ENCODE measurements at regions not wholly inside any gene's neighbourhood (a gene's known extent, or its start where the extent isn't known, plus 50 kb on each side); places are given as distances from the start of the nearest gene placed in this dataset.
"Not testable (repeated sequence)": the region's sequence is repeated elsewhere in the genome, so short reads cannot be mapped to it uniquely, and the experiment has no call there.

- H3K9ac ChIP-seq (ENCODE audit: low read depth in 1 of 2, low read length in 2 of 2), result no peak overlapping the region
- H3K27ac ChIP-seq (ENCODE audit: low read depth in 2 of 2, low read length in 2 of 2), result no peak overlapping the region
- no peaks in the 10 kb centered on the region for H3K36me3 ChIP-seq (ENCODE audit: control insufficient read depth in 2 of 2, insufficient read depth in 2 of 2, low read length in 2 of 2)
- H3K9me3 ChIP-seq (ENCODE audit: control insufficient read depth in 2 of 2, low read length in 2 of 2), result peaks cover 3 to 6% of the 10 kb centered on the region in 2 donors
- no peaks in the 10 kb centered on the region for H3K4me1 ChIP-seq (ENCODE audit: control insufficient read depth in 2 of 2, insufficient read depth in 2 of 2, low read length in 2 of 2)
- no peak overlapping the region for H3K4me3 ChIP-seq (ENCODE audit: low read length in 2 of 2)
- no peaks in the 10 kb centered on the region for H3K27me3 ChIP-seq (ENCODE audit: control insufficient read depth in 2 of 2, insufficient read depth in 2 of 2, low read length in 2 of 2)
Observed at GRCh38 chr5:25285136-25285535, 640.4 kb upstream of the CDH10 start.

GRCh38 chr5:25263507-25263906, 618.7 kb upstream of the CDH10 start:
- not testable (repeated sequence) for H3K4me3 ChIP-seq (ENCODE audit: low read length in 2 of 2); H3K27ac ChIP-seq (ENCODE audit: low read depth in 2 of 2, low read length in 2 of 2); H3K9me3 ChIP-seq (ENCODE audit: control insufficient read depth in 2 of 2, low read length in 2 of 2); H3K27me3 ChIP-seq (ENCODE audit: control insufficient read depth in 2 of 2, insufficient read depth in 2 of 2, low read length in 2 of 2); H3K9ac ChIP-seq (ENCODE audit: low read depth in 1 of 2, low read length in 2 of 2); H3K4me1 ChIP-seq (ENCODE audit: control insufficient read depth in 2 of 2, insufficient read depth in 2 of 2, low read length in 2 of 2); H3K36me3 ChIP-seq (ENCODE audit: control insufficient read depth in 2 of 2, insufficient read depth in 2 of 2, low read length in 2 of 2)

- Histone ChIP-seq H3K36me3 (ENCODE audit: control insufficient read depth in 2 of 2, insufficient read depth in 2 of 2, low read length in 2 of 2) (no peaks in the 10 kb centered on the region), H3K9ac (ENCODE audit: low read depth in 1 of 2, low read length in 2 of 2) (no peak overlapping the region), H3K4me3 (ENCODE audit: low read length in 2 of 2) (no peak overlapping the region), H3K27me3 (ENCODE audit: control insufficient read depth in 2 of 2, insufficient read depth in 2 of 2, low read length in 2 of 2) (no peaks in the 10 kb centered on the region), H3K27ac (ENCODE audit: low read depth in 2 of 2, low read length in 2 of 2) (no peak overlapping the region), H3K4me1 (ENCODE audit: control insufficient read depth in 2 of 2, insufficient read depth in 2 of 2, low read length in 2 of 2) (no peaks in the 10 kb centered on the region), H3K9me3 (ENCODE audit: control insufficient read depth in 2 of 2, low read length in 2 of 2) (peaks cover 0 to 4% of the 10 kb centered on the region in 2 donors)
Observed at GRCh38 chr5:25262221-25262620, 617.4 kb upstream of the CDH10 start.

GRCh38 chr5:25255128-25255527, 610.4 kb upstream of the CDH10 start:
- Histone ChIP-seq H3K9me3 (ENCODE audit: control insufficient read depth in 2 of 2, low read length in 2 of 2) (peaks cover 0 to 3% of the 10 kb centered on the region in 2 donors), H3K4me3 (ENCODE audit: low read length in 2 of 2) (no peak overlapping the region), H3K27me3 (ENCODE audit: control insufficient read depth in 2 of 2, insufficient read depth in 2 of 2, low read length in 2 of 2) (no peaks in the 10 kb centered on the region), H3K27ac (ENCODE audit: low read depth in 2 of 2, low read length in 2 of 2) (no peak overlapping the region), H3K36me3 (ENCODE audit: control insufficient read depth in 2 of 2, insufficient read depth in 2 of 2, low read length in 2 of 2) (no peaks in the 10 kb centered on the region), H3K9ac (ENCODE audit: low read depth in 1 of 2, low read length in 2 of 2) (no peak overlapping the region), H3K4me1 (ENCODE audit: control insufficient read depth in 2 of 2, insufficient read depth in 2 of 2, low read length in 2 of 2) (no peaks in the 10 kb centered on the region)

GRCh38 chr5:25241981-25242380, 597.2 kb upstream of the CDH10 start:
- H3K9ac ChIP-seq (ENCODE audit: low read depth in 1 of 2, low read length in 2 of 2), result no peak overlapping the region
- H3K27ac ChIP-seq (ENCODE audit: low read depth in 2 of 2, low read length in 2 of 2), result no peak overlapping the region
- H3K4me3 ChIP-seq (ENCODE audit: low read length in 2 of 2), result no peak overlapping the region
- no peaks in the 10 kb centered on the region for H3K27me3 ChIP-seq (ENCODE audit: control insufficient read depth in 2 of 2, insufficient read depth in 2 of 2, low read length in 2 of 2)
- no peaks in the 10 kb centered on the region for H3K36me3 ChIP-seq (ENCODE audit: control insufficient read depth in 2 of 2, insufficient read depth in 2 of 2, low read length in 2 of 2)
- no peaks in the 10 kb centered on the region for H3K4me1 ChIP-seq (ENCODE audit: control insufficient read depth in 2 of 2, insufficient read depth in 2 of 2, low read length in 2 of 2)
- H3K9me3 ChIP-seq (ENCODE audit: control insufficient read depth in 2 of 2, low read length in 2 of 2), result peaks cover 0 to 2% of the 10 kb centered on the region in 2 donors

GRCh38 chr5:25238720-25239119, 593.9 kb upstream of the CDH10 start:
- not testable (repeated sequence) for H3K9me3 ChIP-seq (ENCODE audit: control insufficient read depth in 2 of 2, low read length in 2 of 2); H3K4me1 ChIP-seq (ENCODE audit: control insufficient read depth in 2 of 2, insufficient read depth in 2 of 2, low read length in 2 of 2); H3K36me3 ChIP-seq (ENCODE audit: control insufficient read depth in 2 of 2, insufficient read depth in 2 of 2, low read length in 2 of 2); H3K27ac ChIP-seq (ENCODE audit: low read depth in 2 of 2, low read length in 2 of 2); H3K9ac ChIP-seq (ENCODE audit: low read depth in 1 of 2, low read length in 2 of 2); H3K27me3 ChIP-seq (ENCODE audit: control insufficient read depth in 2 of 2, insufficient read depth in 2 of 2, low read length in 2 of 2); H3K4me3 ChIP-seq (ENCODE audit: low read length in 2 of 2)

GRCh38 chr5:25224316-25224982, 579.7 kb upstream of the CDH10 start:
- Histone ChIP-seq H3K9ac (ENCODE audit: low read depth in 1 of 2, low read length in 2 of 2) (no peak overlapping the region), H3K4me3 (ENCODE audit: low read length in 2 of 2) (no peak overlapping the region), H3K4me1 (ENCODE audit: control insufficient read depth in 2 of 2, insufficient read depth in 2 of 2, low read length in 2 of 2) (no peaks in the 10 kb centered on the region), H3K27me3 (ENCODE audit: control insufficient read depth in 2 of 2, insufficient read depth in 2 of 2, low read length in 2 of 2) (no peaks in the 10 kb centered on the region), H3K9me3 (ENCODE audit: control insufficient read depth in 2 of 2, low read length in 2 of 2) (no peaks in the 10 kb centered on the region), H3K36me3 (ENCODE audit: control insufficient read depth in 2 of 2, insufficient read depth in 2 of 2, low read length in 2 of 2) (no peaks in the 10 kb centered on the region), H3K27ac (ENCODE audit: low read depth in 2 of 2, low read length in 2 of 2) (no peak overlapping the region)

GRCh38 chr5:25199902-25200301, 555.1 kb upstream of the CDH10 start:
- H3K4me1 ChIP-seq (ENCODE audit: control insufficient read depth in 2 of 2, insufficient read depth in 2 of 2, low read length in 2 of 2); H3K27me3 ChIP-seq (ENCODE audit: control insufficient read depth in 2 of 2, insufficient read depth in 2 of 2, low read length in 2 of 2); H3K9ac ChIP-seq (ENCODE audit: low read depth in 1 of 2, low read length in 2 of 2); H3K9me3 ChIP-seq (ENCODE audit: control insufficient read depth in 2 of 2, low read length in 2 of 2); H3K4me3 ChIP-seq (ENCODE audit: low read length in 2 of 2); H3K36me3 ChIP-seq (ENCODE audit: control insufficient read depth in 2 of 2, insufficient read depth in 2 of 2, low read length in 2 of 2); H3K27ac ChIP-seq (ENCODE audit: low read depth in 2 of 2, low read length in 2 of 2): not testable (repeated sequence)

- no peak overlapping the region for H3K9ac ChIP-seq (ENCODE audit: low read depth in 1 of 2, low read length in 2 of 2)
- H3K9me3 ChIP-seq (ENCODE audit: control insufficient read depth in 2 of 2, low read length in 2 of 2), result peaks cover 0 to 7% of the 10 kb centered on the region in 2 donors
- no peak overlapping the region for H3K27ac ChIP-seq (ENCODE audit: low read depth in 2 of 2, low read length in 2 of 2)
- H3K27me3 ChIP-seq (ENCODE audit: control insufficient read depth in 2 of 2, insufficient read depth in 2 of 2, low read length in 2 of 2), result no peaks in the 10 kb centered on the region
- H3K4me3 ChIP-seq (ENCODE audit: low read length in 2 of 2), result no peak overlapping the region
- H3K4me1 ChIP-seq (ENCODE audit: control insufficient read depth in 2 of 2, insufficient read depth in 2 of 2, low read length in 2 of 2), result no peaks in the 10 kb centered on the region
- H3K36me3 ChIP-seq (ENCODE audit: control insufficient read depth in 2 of 2, insufficient read depth in 2 of 2, low read length in 2 of 2), result no peaks in the 10 kb centered on the region
Observed at GRCh38 chr5:25190521-25191000, 545.8 kb upstream of the CDH10 start.

GRCh38 chr5:25181249-25181648, 536.5 kb upstream of the CDH10 start:
- Histone ChIP-seq H3K27me3 (ENCODE audit: control insufficient read depth in 2 of 2, insufficient read depth in 2 of 2, low read length in 2 of 2) (no peaks in the 10 kb centered on the region), H3K4me1 (ENCODE audit: control insufficient read depth in 2 of 2, insufficient read depth in 2 of 2, low read length in 2 of 2) (no peaks in the 10 kb centered on the region), H3K9me3 (ENCODE audit: control insufficient read depth in 2 of 2, low read length in 2 of 2) (no peaks in the 10 kb centered on the region), H3K27ac (ENCODE audit: low read depth in 2 of 2, low read length in 2 of 2) (no peak overlapping the region), H3K4me3 (ENCODE audit: low read length in 2 of 2) (no peak overlapping the region), H3K36me3 (ENCODE audit: control insufficient read depth in 2 of 2, insufficient read depth in 2 of 2, low read length in 2 of 2) (no peaks in the 10 kb centered on the region), H3K9ac (ENCODE audit: low read depth in 1 of 2, low read length in 2 of 2) (no peak overlapping the region)

GRCh38 chr5:25162616-25163015, 517.8 kb upstream of the CDH10 start:
- H3K4me1 ChIP-seq (ENCODE audit: control insufficient read depth in 2 of 2, insufficient read depth in 2 of 2, low read length in 2 of 2); H3K4me3 ChIP-seq (ENCODE audit: low read length in 2 of 2): not testable (repeated sequence)

More at GRCh38 chr5:25162616-25163015, 517.8 kb upstream of the CDH10 start:
- H3K9me3 ChIP-seq (ENCODE audit: control insufficient read depth in 2 of 2, low read length in 2 of 2); H3K9ac ChIP-seq (ENCODE audit: low read depth in 1 of 2, low read length in 2 of 2); H3K36me3 ChIP-seq (ENCODE audit: control insufficient read depth in 2 of 2, insufficient read depth in 2 of 2, low read length in 2 of 2); H3K27me3 ChIP-seq (ENCODE audit: control insufficient read depth in 2 of 2, insufficient read depth in 2 of 2, low read length in 2 of 2); H3K27ac ChIP-seq (ENCODE audit: low read depth in 2 of 2, low read length in 2 of 2): not testable (repeated sequence)
